ENCODE measurements at regions not wholly inside any gene's neighbourhood (a gene's known extent, or its start where the extent isn't known, plus 50 kb on each side); places are given as distances from the start of the nearest gene placed in this dataset.

GRCh38 chr3:112693186-112693585 is 52.2 kb upstream of the CCDC80 start:
- no peaks in the 10 kb centered on the region for H3K9me3 ChIP-seq
- H3K27ac ChIP-seq, result no peak overlapping the region
- H3K27me3 ChIP-seq, result no peaks in the 10 kb centered on the region
- no peak overlapping the region for H3K4me3 ChIP-seq
- DNase-seq (no peak), ATAC-seq (no peak)
- intact Hi-C loops (cut with DNase I), result no loop called here
- no peaks in the 10 kb centered on the region for H3K36me3 ChIP-seq
- WGBS (ENCODE audit: insufficient coverage, low coverage, low lambda C conversion rate, missing lambda C conversion rate), result no CpG with 5 or more reads among the region's 4 CpGs
- no peak for TF ChIP-seq POLR2A (IDR thresholded peaks at IDR 0.05)
- TF ChIP-seq, protein P1, sequence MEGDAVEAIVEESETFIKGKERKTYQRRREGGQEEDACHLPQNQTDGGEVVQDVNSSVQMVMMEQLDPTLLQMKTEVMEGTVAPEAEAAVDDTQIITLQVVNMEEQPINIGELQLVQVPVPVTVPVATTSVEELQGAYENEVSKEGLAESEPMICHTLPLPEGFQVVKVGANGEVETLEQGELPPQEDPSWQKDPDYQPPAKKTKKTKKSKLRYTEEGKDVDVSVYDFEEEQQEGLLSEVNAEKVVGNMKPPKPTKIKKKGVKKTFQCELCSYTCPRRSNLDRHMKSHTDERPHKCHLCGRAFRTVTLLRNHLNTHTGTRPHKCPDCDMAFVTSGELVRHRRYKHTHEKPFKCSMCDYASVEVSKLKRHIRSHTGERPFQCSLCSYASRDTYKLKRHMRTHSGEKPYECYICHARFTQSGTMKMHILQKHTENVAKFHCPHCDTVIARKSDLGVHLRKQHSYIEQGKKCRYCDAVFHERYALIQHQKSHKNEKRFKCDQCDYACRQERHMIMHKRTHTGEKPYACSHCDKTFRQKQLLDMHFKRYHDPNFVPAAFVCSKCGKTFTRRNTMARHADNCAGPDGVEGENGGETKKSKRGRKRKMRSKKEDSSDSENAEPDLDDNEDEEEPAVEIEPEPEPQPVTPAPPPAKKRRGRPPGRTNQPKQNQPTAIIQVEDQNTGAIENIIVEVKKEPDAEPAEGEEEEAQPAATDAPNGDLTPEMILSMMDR (IDR thresholded peaks at IDR 0.05), result no peak
- no peaks in the 10 kb centered on the region for H3K4me1 ChIP-seq

All from right lobe of liver (tissue), 6 donors.